Mucosa of stomach (tissue), 1 donor: ENCODE measurements at regions not wholly inside any gene's neighbourhood (a gene's known extent, or its start where the extent isn't known, plus 50 kb on each side); places are given as distances from the start of the nearest gene placed in this dataset.
"Not testable (repeated sequence)": the region's sequence is repeated elsewhere in the genome, so short reads cannot be mapped to it uniquely, and the experiment has no call there.

Source experiments
- H3K27me3 ChIP-seq: one replicate; pipeline ENCODE4 v1.7.0; 2013; ENCODE audit warnings: mild to moderate bottlenecking, low read length; ENCODE audit not compliant: control insufficient read depth, insufficient read depth
- H3K36me3 ChIP-seq: one replicate; pipeline ENCODE4 v1.7.0; 2013; ENCODE audit warnings: low read length; ENCODE audit not compliant: control insufficient read depth, insufficient read depth
- H3K4me1 ChIP-seq: one replicate; pipeline ENCODE4 v1.7.0; 2013; ENCODE audit warnings: mild to moderate bottlenecking, low read length; ENCODE audit not compliant: control insufficient read depth, insufficient read depth
- H3K4me3 ChIP-seq: one replicate; pipeline ENCODE4 v1.7.0; 2013; ENCODE audit warnings: low read length
- H3K9ac ChIP-seq: one replicate; pipeline ENCODE4 v1.7.0; 2013; ENCODE audit warnings: mild to moderate bottlenecking, low read length, moderate library complexity
- H3K9me3 ChIP-seq: one replicate; pipeline ENCODE4 v1.7.0; 2013; ENCODE audit warnings: mild to moderate bottlenecking, low read length, moderate library complexity; ENCODE audit not compliant: control insufficient read depth
- donor health status: Pancreatic carcinoma.

DNA sequence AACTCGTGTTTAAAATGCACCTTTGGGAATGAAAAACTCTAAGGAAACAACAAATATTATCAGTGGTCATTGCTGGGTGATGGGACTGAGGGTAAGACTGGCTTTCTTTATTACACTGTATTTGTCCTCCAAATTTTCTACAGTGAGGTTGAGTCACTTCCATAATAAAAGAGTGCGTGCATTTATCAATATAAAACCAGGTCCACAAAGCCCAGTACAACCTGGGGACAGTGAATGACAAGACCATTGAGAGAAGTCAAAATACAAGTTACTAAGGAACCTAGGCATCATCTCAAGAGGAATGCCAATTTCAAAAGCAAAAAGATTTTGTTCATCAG is 76.4 kb downstream of the MAGED4 start:
- Histone ChIP-seq H3K9ac (peak overlapping the region; percentile 71), H3K27me3 (no peaks in the 10 kb centered on the region), H3K4me3 (no peak overlapping the region), H3K4me1 (no peaks in the 10 kb centered on the region), H3K36me3 (no peaks in the 10 kb centered on the region), H3K9me3 (no peaks in the 10 kb centered on the region)

GRCh38 chrX:52261463-52262194 is 76.9 kb downstream of the MAGED4 start:
- H3K9me3 ChIP-seq = no peaks in the 10 kb centered on the region
- H3K4me3 ChIP-seq = peak overlapping the region; percentile 46
- no peaks in the 10 kb centered on the region for H3K27me3 ChIP-seq
- no peaks in the 10 kb centered on the region for H3K4me1 ChIP-seq
- peak overlapping the region; percentile 71 for H3K9ac ChIP-seq
- H3K36me3 ChIP-seq = no peaks in the 10 kb centered on the region

GRCh38 chrX:52262195-52262546 is 77.5 kb downstream of the MAGED4 start:
- peak overlapping the region; percentile 71 for H3K9ac ChIP-seq
- no peaks in the 10 kb centered on the region for H3K4me1 ChIP-seq
- peak overlapping the region; percentile 46 for H3K4me3 ChIP-seq
- no peaks in the 10 kb centered on the region for H3K36me3 ChIP-seq
- H3K9me3 ChIP-seq = no peaks in the 10 kb centered on the region
- H3K27me3 ChIP-seq = no peaks in the 10 kb centered on the region

- Histone ChIP-seq H3K36me3 (no peaks in the 10 kb centered on the region), H3K27me3 (no peaks in the 10 kb centered on the region), H3K9me3 (no peaks in the 10 kb centered on the region), H3K9ac (no peak overlapping the region), H3K4me3 (no peak overlapping the region), H3K4me1 (no peaks in the 10 kb centered on the region)
These were observed 78.7 kb downstream of the MAGED4 start for GRCh38 chrX:52263417-52263816.

GRCh38 chrX:52265713-52266112 is 81.0 kb downstream of the MAGED4 start:
- Histone ChIP-seq H3K9ac (no peak overlapping the region), H3K27me3 (no peaks in the 10 kb centered on the region), H3K36me3 (no peaks in the 10 kb centered on the region), H3K4me1 (no peaks in the 10 kb centered on the region), H3K4me3 (no peak overlapping the region), H3K9me3 (no peaks in the 10 kb centered on the region)

GRCh38 chrX:52268502-52268901 is 83.8 kb downstream of the MAGED4 start:
- H3K27me3 ChIP-seq, H3K4me3 ChIP-seq, H3K36me3 ChIP-seq, H3K9me3 ChIP-seq, H3K9ac ChIP-seq, H3K4me1 ChIP-seq: not testable (repeated sequence)

DNA sequence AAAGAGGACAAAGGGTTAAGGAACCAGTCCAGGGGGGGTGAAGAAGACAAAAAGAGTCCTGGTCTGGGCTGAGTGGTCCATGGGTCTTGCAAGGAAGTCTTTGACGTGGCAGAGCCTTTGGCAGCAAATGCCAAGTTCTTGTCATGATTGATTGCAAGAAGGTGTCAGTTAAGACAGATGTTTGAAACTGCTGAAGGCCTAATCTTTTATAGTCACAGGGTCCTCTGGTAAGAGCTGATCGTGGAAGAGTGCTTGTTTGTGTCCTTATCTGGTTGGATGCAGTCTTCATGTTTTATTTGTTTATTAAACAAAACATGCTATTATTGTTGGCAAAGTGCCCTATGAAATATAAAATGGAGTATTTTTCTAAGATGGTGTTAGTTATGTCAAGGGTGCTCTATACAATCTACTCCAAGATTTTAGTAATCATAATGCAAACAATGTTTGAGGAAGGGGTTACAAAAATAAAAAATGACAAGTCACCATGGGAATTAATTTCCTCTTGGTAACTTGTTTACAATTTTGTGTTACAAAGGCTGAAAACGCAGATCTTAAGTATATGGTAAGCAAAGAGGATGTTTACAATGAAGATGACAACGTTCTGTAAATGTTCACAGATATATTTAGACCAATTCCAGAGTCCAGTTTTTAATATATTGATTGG is 85.9 kb downstream of the MAGED4 start:
- Histone ChIP-seq H3K4me3 (no peak overlapping the region), H3K9ac (no peak overlapping the region), H3K4me1 (no peaks in the 10 kb centered on the region), H3K9me3 (no peaks in the 10 kb centered on the region), H3K36me3 (no peaks in the 10 kb centered on the region), H3K27me3 (no peaks in the 10 kb centered on the region)

GRCh38 chrX:52271206-52271605 is 86.5 kb downstream of the MAGED4 start:
- Histone ChIP-seq H3K9ac (no peak overlapping the region), H3K4me1 (no peaks in the 10 kb centered on the region), H3K27me3 (no peaks in the 10 kb centered on the region), H3K36me3 (no peaks in the 10 kb centered on the region), H3K9me3 (no peaks in the 10 kb centered on the region), H3K4me3 (no peak overlapping the region)

DNA sequence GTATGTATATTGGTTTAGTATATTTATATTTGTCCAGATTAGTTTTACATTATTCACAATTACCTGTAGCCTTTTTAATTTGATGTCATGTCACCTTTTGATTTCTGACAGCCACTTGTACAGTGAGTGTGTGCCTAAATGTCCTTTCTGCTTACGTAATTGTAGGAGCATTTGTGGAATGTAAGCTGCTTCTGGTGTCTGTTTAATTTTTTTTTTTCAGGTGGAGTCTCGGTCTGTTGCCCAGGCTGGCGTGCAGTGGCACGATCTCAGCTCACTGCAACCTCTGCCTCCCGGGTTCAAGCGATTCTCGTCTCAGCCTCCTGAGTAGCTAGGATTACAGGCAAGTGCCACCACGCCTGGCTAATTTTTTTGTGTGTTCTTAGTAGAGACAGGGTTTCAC is 91.2 kb upstream of the XAGE2 start:
- no peaks in the 10 kb centered on the region for H3K9me3 ChIP-seq
- H3K4me1 ChIP-seq = no peaks in the 10 kb centered on the region
- H3K36me3 ChIP-seq = no peaks in the 10 kb centered on the region
- no peak overlapping the region for H3K4me3 ChIP-seq
- H3K9ac ChIP-seq = no peak overlapping the region
- H3K27me3 ChIP-seq = no peaks in the 10 kb centered on the region

GRCh38 chrX:52280812-52281211 is 88.0 kb upstream of the XAGE2 start:
- Histone ChIP-seq H3K27me3 (no peaks in the 10 kb centered on the region), H3K36me3 (no peaks in the 10 kb centered on the region), H3K4me1 (no peaks in the 10 kb centered on the region), H3K4me3 (no peak overlapping the region), H3K9me3 (no peaks in the 10 kb centered on the region), H3K9ac (no peak overlapping the region)

DNA sequence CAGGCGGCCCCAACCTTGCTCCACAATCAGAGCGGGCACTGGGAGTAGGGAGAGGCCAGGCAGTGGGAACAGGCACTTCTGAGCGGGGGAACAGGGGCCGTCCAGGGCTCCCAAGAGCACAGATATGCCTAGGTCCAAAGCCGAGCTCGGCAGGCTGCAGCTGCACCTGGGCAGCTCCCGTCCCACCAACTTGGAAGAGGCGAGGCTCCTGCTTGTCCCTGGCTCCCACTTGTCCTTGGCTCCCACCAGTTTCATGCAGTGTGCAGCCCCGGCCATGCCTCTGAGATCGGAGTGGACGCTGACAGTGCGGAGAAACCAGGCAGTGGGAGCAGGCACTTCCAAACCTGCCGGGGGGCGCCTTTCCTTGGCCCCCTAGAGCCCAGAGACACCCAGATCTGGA is 84.0 kb upstream of the XAGE2 start:
- Histone ChIP-seq H3K4me1 (no peaks in the 10 kb centered on the region), H3K9me3 (no peaks in the 10 kb centered on the region), H3K4me3 (no peak overlapping the region), H3K36me3 (no peaks in the 10 kb centered on the region), H3K9ac (no peak overlapping the region), H3K27me3 (no peaks in the 10 kb centered on the region)

DNA sequence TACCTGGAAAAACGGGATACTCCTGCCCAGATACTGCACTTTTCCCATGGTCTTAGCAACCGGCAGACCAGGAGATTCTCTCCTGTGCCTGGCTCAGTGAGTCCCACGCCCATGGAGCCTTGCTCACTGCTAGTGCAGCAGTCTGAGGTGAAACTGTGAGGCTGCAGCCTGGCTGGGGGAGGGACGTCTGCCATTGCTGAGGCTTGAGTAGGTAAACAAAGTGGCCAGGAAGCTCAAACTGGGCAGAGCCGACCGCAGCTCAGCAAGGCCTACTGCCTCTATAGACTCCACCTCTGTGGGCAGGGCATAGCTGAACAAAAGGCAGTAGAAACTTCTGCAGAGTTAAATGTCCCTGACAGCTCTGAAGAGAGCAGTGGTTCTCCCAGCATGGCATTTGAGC is 69.9 kb upstream of the XAGE2 start:
- H3K27me3 ChIP-seq, H3K9me3 ChIP-seq, H3K4me1 ChIP-seq, H3K9ac ChIP-seq, H3K36me3 ChIP-seq, H3K4me3 ChIP-seq: not testable (repeated sequence)

GRCh38 chrX:52308532-52308931 is 60.3 kb upstream of the XAGE2 start:
- not testable (repeated sequence) for H3K9me3 ChIP-seq, H3K9ac ChIP-seq, H3K4me3 ChIP-seq, H3K4me1 ChIP-seq, H3K27me3 ChIP-seq, H3K36me3 ChIP-seq
